SH-SY5Y (cell line): ENCODE measurements at regions not wholly inside any gene's neighbourhood (a gene's known extent, or its start where the extent isn't known, plus 50 kb on each side); places are given as distances from the start of the nearest gene placed in this dataset.

Source experiments
- GATA2 ChIP-seq: IDR thresholded peaks from 2 replicates; pipeline ENCODE4 v1.6.1; 2011; ENCODE audit warnings: mild to moderate bottlenecking, low read depth, low read length
- GATA3 ChIP-seq: IDR thresholded peaks from 2 replicates; pipeline ENCODE4 v1.6.1; 2011; ENCODE audit warnings: low read depth, mild to moderate bottlenecking, low read length, moderate library complexity

GRCh38 chr18:46320928-46321711, 216.9 kb downstream of the HAUS1 start:
- TF ChIP-seq GATA3, result no peak
- TF ChIP-seq GATA2, result no peak
